ENCODE measurements at regions not wholly inside any gene's neighbourhood (a gene's known extent, or its start where the extent isn't known, plus 50 kb on each side); places are given as distances from the start of the nearest gene placed in this dataset.

DNA sequence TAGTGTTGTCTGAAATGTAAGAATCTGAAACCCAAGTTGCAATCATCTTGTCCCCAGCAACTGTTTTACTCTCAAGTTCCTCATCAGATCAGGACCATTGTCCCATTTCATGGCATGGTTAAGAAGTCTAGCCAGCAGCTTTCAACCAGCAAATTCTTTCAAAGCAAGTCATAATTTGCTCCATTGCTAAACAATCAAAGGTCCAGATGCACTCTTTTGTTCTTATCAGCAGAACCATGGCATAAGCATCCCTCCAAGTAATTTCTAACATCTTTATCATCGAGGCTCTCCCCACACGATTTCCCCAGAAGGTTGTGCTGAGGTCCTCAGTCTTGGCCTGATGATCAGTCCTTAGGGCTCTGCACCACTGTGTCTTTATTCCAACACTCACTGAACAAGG, 67.5 kb upstream of the APCDD1 start:
- no peak for DNase-seq (ENCODE audit: extremely low spot score, insufficient read length, low read depth)
- FAIRE-seq = no peak

DNA sequence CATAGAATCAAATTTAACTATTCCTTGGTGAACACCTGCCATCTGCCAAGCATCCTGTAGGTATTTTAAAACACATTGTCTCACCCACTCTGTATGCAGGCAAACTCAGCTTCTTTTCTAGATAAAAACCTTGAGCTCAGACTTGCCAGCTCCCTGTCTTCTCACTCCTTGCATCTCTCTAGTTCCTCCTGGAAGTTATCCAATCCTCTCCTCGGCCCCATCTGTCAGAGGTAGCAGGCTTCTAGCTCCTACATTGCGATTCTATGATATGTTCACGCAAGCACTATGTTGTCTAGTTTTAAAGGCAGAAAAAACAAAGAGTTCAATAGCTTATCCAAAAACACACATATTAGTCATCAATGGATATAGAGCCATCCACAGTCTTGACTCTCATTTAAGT, 67.0 kb upstream of the APCDD1 start:
- no peak for FAIRE-seq
- no peak for DNase-seq (ENCODE audit: extremely low spot score, insufficient read length, low read depth)

DNA sequence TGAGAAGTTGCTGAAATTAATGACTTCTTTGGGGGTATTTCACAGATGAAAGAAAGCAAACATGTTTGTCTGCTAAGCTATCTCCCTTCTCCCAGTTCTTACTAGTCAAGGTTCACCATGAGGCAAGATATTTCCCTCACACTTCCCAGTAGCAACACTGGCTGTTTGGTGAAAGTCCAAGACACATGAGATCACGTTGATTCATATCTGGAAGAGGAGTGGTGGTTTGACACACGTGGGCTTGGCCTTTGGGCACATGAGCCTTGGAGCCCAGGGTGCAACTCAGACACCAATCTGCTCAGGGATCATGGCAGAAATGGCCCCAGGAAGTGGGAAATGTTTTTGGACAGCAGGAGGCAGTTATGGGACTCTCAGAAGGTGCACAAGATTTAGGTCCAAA, 66.1 kb upstream of the APCDD1 start:
- no peak for DNase-seq (ENCODE audit: extremely low spot score, insufficient read length, low read depth)
- no peak for FAIRE-seq

DNA sequence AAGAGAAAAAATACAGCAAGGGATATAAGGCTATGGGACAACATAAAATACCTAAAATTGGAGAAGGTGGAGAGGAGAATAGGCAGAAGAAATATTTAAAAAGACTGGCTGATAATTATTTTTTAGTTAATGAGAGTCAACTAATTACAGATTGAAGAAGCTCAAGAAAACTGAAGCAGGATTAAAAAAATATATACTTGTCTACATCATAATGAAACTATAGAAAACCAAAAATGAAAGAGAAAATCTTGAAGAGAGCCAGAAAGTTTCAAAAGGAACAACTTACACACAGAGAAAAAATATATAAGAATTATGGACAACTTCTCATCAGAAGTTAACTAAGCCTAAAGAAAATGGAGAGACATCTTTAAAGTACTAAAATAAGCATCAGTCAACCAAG, 62.9 kb upstream of the APCDD1 start:
- DNase-seq (ENCODE audit: extremely low spot score, insufficient read length, low read depth) (peak; percentile 8), FAIRE-seq (peak; percentile 80)

DNA sequence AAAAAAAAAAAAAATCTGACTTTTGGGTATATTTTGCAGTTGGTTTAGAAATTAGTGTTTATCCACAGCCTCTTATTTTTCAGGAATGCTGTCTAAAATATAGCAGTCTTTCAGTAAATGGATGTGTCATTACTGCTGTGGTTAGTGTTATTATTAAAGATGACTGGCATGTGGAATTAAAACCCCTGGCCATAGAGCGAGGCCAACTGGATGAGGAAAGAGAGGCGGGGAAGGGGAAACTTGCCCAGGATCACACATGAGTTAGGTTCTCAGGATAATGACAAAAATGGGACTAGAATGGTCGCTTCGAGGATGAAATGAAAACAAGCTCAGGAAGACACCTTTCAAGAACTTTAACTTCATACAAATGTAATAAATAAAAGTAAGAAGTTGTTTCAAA, 57.4 kb upstream of the APCDD1 start:
- no peak for DNase-seq (ENCODE audit: extremely low spot score, insufficient read length, low read depth)

DNA sequence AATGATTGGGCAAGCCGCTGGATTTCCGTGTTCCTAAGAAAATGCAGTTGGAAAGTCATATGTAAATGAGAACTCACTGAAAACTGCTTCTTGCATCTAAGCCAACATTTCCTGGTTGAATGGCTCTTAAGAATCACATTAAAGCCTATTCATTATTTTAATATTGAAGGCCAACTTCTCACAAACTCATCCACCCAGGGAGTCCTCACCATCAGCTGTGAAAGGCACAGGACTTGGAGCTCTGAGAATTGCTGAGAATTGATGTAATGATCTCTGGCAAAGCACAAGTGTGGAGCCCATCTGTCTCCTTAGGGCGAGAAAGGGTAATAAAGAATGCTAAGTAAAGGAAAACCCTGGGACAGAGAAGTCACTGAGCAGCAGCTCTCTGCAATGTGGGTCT, 55.9 kb upstream of the APCDD1 start:
- FAIRE-seq = no peak
- no peak for DNase-seq (ENCODE audit: extremely low spot score, insufficient read length, low read depth)

More for the DNA sequence above, 57.4 kb upstream of the APCDD1 start:
- no peak for FAIRE-seq

DNA sequence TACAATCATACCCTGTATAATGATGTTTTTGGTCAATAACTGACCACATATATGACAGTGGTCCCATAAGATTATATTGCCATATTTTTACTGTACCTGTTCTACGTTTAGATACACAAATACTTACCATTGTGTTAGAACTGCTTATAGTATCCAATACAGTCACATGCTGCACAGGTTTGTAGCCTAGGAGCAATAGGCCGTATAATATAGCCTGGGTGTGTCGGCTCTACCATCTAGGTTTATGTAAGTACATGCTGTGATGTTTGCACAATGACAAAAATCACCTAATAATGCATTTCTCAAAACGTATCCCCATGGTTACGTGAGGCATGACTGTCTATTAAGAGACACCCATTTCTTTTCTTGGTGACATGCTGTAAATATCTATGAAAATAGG, 55.0 kb upstream of the APCDD1 start:
- DNase-seq (ENCODE audit: extremely low spot score, insufficient read length, low read depth) = no peak
- no peak for FAIRE-seq

DNA sequence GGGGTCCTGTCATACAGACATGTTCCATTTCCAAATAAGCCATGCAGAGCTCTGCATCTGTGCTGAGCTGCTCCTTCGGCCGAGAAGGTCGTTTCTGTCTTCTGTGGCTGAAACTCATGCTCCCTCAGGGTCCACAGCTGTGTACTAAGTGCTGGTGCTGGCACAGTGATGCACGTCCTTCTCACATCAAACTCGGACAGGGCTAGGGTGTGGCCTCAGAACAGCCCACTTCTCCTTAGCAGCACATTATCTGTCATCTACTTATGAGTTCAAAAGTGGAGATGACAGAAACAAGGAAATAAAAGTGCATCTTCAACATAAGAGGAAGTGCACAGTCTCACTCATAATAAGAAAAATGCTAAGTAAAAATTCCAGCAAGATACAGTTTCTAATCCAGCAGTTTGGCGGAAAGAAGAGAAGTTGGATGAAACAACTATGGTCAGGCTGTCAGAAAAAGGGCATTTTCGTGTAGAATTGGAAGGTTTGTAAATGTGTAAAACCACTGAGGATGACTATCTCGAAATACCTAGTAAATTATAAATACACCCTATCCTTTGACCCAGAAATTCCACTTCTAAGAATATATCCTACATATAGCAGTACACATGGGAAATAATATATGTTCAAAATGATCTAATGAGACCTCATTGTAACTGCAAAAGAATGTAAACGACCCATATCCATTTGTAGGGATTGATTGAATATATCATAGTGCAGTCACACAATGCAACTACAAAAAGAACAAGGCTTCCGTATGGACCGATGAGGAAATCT, 53.7 kb upstream of the APCDD1 start:
- no peak for DNase-seq (ENCODE audit: extremely low spot score, insufficient read length, low read depth)
- no peak for FAIRE-seq

DNA sequence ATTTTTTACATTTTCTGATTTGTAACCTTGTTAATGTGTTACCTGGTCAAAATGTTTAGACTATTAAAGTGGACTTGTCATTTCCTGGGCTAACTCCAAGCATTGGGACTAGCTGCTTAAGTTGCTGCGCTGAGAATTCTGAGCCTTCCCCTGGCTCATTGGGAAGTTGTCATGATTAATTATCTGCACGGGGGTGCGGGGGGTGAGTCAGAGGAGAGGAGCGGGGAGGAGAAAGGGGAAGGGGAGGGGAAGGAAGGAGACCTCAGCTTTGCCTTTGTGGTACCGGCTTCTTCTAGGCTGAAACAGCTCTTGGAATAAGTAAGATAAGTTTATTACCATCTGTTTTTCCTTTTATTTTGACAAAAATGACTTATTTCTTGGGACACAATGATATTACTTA, 52.9 kb upstream of the APCDD1 start:
- DNase-seq (ENCODE audit: extremely low spot score, insufficient read length, low read depth) (no peak), FAIRE-seq (no peak)

DNA sequence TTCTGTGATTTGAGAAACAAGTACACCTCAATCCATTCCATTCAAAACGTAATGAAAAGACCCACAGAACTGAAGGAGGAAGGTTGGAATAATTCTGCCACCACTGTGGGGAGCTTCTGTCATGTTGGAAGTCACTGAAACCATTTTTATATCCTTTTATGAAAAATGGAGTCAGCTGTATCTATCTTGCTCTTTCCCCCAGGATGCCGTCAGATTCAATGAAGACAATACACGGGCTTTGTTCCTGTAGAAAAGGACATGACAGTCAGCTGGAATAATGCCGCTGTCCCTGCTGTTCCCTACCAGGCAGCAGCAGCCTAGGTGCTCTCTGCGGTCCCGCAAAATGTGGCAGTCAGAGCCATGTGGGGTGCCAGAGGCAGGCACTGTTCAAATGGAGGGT, 52.5 kb upstream of the APCDD1 start:
- FAIRE-seq = no peak

DNA sequence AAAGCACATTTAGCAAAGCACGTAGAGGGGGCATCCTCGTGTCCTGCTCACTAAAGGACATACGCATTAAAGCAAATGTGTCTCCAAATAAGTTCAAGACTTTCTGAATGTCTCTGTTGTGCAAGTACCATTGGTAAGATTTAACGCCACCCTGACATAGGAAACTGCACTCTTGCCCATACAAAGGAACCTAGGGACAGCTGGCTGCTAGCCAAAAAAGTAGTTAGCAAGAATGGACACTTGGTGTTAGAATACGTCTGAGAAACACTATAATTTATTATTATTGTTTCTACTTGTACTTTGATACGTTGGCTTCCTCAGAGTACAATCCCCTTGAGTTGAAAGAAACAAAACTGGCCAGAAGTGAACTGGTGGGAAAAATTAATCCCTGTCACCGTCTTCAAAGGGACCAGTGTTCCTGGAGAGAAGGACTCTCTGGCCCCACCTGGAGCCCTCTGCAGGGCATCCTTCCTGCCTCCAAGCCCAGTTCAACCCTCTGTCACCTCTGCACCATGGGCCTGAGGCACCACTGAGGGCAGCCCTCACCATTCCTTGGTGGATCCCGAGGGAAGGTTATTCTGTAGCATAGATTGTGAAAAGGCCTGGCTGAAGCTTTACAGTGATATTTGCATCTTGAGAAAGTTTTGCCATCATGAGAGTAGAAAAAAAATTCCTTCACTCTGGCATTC, 51.4 kb upstream of the APCDD1 start:
- FAIRE-seq = no peak
- DNase-seq (ENCODE audit: extremely low spot score, insufficient read length, low read depth) = no peak

More for the DNA sequence above, 52.5 kb upstream of the APCDD1 start:
- no peak for DNase-seq (ENCODE audit: extremely low spot score, insufficient read length, low read depth)

DNA sequence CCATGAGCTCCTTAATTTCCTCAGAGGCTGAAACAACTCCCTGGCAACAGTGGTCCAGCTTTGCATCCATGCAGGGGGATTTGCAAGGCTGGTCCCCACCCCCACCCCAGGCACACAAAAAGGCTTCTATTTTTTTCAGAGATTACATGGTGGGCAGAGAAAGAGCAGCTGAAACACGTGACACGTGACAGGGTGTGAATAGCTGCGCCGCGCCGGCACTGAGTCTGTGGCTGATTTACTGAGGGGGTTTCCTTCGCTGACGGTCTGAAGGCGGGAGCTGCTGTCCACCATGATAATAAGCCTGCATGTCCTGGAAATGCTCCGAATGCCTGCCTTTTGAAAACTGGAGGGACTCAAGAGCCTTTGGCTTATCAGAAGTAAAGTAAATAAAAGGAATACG, 50.7 kb upstream of the APCDD1 start:
- FAIRE-seq (no peak), DNase-seq (ENCODE audit: extremely low spot score, insufficient read length, low read depth) (no peak)

DNA sequence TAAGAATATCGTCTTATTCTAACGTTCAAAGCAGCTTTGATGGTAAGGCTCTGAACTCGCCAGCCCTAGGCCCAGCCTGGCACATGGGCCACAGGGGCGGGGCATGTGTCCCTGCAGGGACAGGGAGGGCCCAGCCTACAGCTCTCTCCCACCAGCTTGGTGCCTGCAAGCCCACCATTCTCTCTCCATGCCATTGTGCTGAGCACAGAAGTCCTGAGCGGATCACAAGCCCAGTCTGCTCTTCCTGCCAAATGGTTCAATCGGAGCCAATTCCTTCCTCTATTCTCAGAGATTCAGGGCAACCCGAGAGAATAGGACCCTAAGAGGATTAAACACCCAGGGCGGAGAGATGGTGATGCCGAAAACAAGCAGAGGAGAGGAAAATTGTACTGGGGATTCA, 50.3 kb upstream of the APCDD1 start:
- FAIRE-seq (no peak), DNase-seq (ENCODE audit: extremely low spot score, insufficient read length, low read depth) (no peak)
